GM19043 (cell line): ENCODE measurements at regions not wholly inside any gene's neighbourhood (a gene's known extent, or its start where the extent isn't known, plus 50 kb on each side); places are given as distances from the start of the nearest gene placed in this dataset.

ENCODE experiments used
- ATAC-seq: cut with Tn5 transposase; IDR thresholded peaks from one replicate; pipeline ENCODE4 v1.9.1; 2021; ENCODE audit warnings: low read depth; ENCODE audit not compliant: unreplicated experiment

DNA sequence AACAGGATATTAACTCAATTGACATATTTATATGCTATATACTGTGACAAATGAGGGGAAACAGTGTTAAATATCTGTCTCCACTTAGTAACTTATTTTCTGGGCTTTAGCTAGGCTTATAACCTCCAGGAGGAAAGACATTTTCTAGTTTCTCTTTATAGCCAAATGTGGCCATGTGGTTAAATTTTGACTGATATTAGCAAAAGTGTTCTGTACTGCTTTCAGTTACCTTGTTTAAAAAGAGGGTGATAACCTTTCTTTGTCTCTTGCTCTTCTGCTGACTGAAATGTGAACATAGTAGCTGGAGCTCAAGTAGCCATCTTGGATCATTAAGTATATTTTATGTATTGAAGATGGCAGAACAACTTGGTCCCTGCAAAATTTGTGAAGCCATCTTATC is 253.7 kb downstream of the PDHA2 start:
- no peak for ATAC-seq

DNA sequence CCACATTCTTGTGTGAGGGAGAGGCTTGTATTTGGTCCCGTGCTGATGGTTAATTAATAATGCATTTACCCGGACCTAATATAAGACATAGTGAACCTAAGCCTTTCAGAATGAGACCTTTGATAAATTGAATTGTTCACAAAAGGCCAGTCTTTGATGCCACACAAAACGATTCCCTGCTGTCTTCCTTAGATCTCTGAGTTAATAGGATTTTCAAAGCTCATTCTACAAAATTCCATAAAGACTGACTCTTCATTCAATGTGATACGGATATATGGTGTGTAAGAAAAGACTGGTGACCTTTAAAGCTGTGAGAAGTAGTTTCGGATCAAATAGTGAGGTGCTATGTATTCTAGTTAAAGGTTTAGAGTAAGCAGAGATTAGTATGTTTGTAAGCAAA is 254.3 kb downstream of the PDHA2 start:
- no peak for ATAC-seq

DNA sequence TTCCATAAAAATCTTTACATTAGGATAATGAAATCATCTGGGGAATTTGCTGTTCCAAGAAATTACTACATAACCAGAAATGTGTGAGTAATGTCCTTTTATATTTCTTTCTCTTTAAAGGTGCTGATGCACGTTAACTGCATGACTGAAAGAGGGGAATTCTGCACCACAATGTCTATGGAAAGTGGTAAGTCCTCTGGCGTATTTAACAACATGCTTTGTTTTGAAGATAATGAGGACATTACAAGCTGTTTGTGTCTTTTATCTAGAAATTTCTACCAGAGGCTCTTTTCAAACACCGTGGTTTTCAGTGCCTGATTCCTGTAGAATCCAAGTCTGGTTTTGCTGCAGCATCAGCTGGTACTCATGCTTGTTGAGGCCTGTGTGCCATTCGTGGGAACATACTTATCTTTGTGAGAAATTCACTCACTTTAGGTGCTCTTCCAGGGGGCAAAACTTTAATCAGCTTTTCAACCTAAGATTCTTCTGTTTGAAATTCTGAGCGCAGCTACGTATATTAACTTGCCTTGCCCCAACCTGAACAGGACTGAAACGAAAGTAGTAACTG is 257.2 kb downstream of the PDHA2 start:
- no peak for ATAC-seq

DNA sequence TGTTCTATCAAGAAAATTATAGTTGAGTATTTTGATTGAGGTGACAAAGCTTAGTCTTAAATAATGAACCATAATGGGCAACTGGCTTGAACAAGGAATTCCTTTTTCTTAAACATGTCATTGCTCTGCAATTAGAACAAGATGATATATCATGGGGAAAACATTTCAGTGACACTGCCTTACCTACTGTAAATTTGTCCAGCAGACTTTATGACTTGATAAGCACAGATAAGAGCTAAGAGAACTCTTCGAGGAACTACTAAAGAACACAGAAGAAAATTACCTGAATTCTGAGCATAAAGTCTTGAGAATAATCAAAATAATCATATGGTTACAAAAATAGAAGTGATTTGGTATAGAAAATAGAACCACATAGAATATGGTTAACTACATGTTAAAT is 257.8 kb downstream of the PDHA2 start:
- no peak for ATAC-seq

DNA sequence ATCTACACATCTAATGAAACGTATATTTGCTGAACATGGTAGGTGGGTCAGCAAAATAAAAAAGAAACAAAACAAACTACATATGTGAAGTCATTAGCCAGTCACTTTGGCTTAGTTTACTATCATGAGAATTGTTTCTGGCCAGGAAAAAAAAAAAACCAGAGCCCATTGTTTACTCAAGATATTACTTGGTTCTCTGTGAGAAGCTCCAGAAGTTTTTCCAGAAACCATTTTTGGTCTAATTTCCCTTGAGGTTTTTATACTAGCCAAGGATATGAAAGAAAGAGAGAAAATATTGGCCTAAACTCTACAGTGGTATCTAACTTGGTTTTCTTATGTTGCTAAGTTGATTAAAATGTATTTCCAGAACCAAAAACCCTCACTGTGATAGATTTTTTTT is 259.1 kb downstream of the PDHA2 start:
- ATAC-seq, result no peak

DNA sequence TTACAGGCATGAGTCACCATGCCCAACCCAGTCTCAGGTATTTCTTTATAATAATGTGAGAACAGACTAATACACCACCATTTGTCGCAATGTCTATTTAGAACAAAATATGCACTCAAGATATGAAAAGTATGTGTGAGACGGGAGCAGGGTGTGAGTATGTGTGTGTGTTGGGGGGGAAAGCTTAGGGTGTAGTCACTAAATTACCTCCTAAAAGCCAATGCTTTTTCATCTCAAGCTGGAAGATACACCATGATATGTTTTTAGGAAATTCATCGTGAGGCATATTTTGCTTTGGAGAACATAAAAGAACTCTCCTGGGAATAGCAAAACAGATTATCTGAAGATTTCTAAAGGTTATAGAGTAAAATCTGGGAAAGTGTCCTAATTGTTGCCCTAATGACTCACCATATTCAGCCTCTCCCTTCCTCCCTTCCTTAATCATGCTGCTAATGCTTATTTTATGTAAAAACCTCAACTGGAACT is 262.7 kb downstream of the PDHA2 start:
- ATAC-seq, result no peak

DNA sequence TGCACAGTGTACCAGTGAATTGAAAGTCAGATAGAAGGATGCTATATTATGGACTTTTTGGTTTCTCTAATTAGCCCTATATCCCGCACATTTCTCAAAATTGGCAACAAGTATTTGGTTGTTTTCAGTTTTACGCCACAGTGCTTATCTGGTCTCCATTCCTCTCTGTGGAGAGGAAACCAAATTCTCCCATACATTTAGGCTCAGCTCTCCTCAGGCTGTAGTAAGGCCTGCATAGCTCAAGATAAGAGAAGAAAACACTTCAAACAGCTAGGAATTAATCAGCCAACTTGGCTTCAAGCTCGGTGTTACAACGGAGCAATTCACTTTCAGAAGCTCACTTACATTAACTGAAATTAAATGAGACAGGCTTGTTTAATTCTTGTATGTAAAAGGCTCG is 263.2 kb downstream of the PDHA2 start:
- ATAC-seq, result no peak

DNA sequence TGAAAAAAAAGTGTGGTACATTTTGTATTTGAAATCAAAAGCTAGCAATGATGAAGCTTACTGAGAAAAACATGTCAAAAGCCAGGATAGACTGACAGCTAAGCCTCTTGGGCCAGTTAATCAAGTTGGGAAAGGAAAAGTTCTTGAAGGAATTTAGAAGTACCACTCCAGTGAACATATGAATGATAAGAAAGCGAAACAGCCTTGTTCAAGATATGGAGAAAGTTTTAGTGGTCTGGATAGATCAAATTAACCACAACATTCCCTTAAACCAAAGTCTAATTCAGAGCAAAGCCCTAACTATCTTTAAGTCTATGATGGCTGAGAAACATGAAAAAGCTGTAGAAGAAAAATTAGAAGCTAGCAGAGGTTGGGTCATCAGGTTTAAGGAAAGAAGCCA is 268.3 kb downstream of the PDHA2 start:
- no peak for ATAC-seq

DNA sequence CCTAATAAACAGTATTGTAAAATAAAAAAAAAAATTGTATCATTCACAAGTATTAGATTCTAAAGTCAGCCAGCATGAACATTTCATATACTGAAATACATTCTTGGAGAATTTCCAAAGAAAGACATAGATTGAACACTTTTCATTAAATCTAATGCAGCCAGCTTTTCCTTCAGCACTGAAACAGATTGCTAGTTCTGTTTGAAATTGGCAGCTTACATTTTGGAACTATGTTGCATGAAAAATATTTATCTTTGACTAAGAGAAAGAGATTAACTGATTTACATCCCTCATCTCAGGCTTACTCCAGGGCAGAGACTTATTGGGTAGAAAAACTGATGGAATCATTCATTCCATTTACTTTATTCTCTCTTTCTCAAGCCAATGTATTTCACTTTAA is 272.7 kb downstream of the PDHA2 start:
- no peak for ATAC-seq

DNA sequence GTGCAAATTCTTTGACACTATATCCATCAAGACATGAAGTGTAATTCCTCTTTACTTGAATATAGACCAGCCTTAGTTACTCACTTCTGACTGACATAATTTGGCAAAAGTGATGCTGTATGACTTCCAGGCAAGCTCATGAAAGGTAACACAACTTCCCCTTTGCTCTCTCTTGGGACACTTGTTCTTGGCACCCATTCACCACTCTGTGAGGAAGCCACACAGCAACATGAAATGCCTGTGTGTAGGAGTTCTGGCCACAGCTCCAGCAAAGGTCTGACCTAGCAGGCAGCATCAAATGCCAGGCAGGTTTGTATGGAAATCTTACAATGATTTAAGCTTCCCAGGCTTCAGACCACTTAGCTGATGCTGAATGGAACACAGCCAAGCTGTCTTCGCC is 280.3 kb downstream of the PDHA2 start:
- ATAC-seq, result no peak

DNA sequence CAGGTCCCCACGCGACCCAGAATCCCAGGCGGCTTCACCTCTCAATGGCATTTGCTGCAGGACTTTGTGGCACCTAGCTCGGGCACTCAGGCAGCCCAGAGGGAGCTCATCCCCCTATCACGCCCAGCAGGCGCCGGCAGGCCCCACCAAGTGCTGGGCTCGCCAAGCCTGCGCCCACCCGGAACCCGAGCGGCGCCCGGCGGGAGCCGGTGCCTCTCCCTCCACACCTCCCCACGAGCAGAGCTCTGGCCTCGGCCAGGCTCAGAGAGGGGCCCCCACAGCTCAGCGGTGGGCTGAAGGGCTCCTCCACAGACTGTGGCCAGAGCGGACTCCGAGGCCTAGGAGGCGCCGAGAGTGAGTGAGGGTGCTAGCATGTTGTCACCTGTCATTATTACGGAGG is 286.3 kb downstream of the PDHA2 start:
- ATAC-seq, result no peak

DNA sequence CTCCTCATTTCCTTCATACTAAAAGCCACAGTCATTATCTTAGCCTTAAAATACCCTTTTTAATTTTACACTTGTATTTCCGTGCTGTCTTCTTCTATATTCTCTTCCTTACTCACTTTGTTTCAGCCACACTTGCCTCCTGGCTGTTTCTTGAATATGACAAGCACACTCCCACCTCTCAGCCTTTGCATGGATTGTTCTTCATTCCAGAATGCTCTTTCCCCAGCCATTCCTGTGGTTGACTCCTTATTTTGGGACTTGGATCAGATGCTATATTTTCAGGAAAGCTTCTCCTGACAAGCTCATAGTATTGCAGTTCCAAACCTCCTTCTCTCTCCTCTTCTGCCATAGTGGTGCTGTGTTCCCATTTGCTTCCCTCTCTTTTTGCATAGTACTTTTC is 291.3 kb downstream of the PDHA2 start:
- no peak for ATAC-seq

DNA sequence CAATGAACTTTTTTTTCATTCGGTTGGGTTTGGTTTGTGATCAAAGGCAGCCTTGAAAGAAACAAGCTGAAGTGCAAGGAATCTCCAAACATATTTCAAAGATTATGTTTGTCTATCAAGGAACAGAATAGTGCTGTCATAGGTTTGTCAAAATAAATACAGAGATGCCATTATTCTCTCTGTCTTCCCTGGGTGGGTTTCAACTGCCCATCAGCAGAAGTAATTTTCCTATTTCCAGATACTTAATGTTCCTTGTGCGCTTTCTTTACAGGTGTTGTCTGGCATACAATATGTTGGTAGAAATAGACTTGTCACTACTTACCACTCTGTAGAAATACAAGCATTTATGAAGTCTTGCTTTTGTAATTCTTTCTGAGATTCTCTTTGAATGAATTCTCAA is 294.9 kb downstream of the PDHA2 start:
- no peak for ATAC-seq

DNA sequence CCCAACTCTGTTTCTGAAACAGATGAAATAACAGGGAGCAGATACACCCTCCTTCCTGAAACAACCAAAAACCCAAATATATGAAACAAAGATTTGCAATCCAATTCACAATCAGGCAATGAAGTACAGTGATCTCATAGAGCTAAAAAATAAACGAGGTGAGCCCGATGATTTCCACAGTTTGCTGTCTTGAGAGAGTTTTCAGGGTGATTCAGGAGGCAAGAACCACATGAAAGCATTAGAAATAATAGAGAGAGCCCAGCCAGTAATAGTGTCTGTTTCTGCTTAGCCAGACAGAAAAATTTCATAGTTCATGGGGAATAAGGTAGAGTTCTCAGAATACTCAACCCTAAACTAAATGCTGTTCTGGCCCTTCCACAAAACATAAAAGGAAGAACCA is 296.2 kb downstream of the PDHA2 start:
- ATAC-seq, result no peak

DNA sequence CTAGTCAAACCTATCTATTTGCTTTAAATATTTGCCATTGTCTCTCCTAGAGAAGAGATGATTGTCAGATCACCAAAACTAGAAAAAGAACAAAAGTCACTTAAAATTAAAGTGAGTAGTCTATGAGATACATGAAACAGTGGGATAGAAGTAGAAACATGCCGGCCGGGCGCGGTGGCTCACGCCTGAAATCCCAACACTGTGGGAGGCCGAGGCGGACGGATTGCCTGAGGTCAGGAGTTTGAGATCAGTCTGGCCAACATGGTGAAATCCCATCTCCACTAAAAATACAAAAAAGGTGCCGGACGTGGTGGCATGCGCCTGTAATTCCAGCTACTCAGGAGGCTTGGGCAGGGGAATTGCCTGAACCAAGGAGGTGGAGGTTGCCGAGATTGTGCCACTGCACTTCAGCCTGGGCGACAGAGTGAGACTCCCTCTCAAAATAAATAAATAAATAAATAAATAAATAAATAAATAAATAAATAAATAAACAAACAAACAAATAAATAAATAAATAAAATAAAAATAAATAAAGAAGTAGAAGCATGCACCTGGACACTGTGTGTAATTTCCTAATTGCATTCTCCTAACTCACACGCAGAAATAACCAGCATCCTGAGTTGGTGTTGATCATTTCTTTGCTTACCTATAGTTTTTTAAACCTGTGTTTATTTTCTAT is 299.5 kb downstream of the PDHA2 start:
- ATAC-seq, result no peak

DNA sequence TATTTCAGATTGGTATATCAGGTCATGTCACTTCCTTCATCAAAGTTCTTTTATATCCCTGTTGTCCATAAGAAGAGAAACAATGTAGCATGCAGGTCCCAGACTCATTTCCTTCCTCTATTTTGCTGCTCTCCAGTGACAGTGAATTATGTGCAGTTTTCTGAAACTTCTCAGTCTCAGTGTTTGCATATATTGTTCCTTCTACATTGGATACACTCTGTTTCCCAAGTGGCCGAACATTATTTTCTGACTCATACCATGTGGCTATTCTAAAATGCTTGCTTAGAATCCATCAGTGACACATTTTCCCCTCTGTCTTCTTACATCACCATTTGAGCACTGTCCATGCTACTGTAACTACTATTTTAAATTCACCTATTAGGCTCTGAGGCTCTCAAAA is 305.7 kb downstream of the PDHA2 start:
- ATAC-seq, result no peak

DNA sequence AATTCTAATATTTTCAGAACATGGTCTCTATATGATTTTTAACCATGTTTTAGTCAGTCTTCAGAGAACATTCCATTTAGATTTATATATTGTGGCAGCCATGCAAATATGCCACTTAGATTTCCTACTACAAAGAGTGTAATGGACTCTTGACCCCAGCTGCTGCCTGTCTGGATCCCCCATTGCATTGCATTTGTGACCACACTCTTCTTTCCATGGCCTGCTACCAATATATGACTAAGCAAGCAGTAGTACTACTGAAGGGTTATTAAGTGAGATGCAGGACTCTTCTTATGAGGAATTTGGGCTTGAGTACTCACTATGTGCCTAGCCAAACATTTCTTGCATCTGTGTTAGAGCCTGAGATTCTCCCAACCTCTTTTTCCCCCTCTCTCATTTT is 306.8 kb downstream of the PDHA2 start:
- ATAC-seq, result no peak

DNA sequence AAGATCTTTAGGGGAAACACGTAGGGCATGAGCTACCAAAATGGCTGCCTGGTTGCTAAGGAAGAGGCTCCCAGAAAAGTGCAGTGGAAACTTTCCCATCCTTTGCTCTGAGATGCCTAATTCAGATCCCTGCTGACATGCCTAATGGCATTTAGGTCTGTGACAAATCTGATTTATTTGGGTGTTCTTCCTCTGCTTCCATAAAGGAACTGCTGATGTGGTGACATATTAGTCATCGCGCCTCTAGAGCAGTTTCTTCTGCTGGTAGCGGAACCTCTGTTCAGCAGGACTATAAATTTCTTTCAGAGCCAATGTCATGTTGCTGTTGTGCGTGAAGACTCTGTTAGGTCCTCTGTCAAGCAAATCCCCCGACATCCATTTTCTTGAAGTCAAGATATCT is 310.0 kb downstream of the PDHA2 start:
- no peak for ATAC-seq

DNA sequence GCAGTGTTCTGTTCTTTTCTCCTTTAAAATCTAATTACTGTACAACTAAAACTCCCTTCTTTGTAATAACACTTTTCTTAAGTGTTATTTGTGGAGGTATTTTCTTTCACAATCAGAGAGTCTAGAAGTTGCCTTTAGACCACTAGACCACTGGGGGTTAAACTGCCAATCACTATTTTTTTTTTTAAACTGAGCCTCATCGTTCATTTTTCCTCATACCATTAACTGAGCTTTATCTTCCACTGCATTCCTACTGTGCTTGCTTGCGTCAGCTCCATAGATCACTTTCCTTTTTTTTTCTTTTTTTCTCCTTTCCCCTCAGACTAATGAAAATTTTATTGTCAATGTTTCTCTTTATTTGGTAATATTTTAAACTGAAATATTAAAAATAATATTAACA is 310.6 kb downstream of the PDHA2 start:
- ATAC-seq, result no peak

DNA sequence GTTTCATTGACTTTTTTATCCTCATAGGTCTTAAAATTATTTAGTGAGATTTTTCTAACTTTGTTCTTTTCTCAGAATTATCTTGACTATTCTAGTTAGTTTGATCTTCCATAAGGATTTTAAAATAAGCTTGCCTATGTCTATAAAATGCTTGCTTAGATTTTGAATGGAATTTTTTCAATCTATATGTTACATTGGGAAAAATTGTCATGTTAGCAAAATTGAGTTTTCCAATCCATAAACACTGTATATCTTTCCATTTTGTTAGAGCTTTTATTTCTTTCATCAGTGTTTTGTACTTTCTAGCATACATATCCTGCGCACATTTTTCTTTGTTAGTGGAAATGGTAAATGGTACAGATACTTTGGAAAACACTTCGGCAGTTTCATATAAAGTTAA is 312.9 kb downstream of the PDHA2 start:
- ATAC-seq, result no peak

DNA sequence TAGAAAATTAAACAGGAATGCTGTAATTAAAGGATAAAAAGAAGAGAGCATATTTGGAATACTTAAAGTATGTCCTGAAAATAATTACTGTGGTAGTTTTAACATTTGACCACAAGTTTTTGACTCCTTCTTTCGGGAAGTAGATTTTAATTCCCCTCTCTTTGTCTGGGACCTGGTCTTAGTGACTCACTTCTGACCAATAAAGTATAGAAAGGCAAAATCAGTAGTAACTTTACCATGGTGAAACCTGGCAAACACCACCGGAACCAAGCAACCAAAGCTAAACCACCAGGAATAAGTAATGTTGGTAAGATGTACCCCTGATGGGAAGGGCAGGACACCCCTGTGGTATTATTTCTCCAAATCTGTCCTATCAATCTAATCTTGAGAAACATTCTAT is 314.8 kb downstream of the PDHA2 start:
- no peak for ATAC-seq

DNA sequence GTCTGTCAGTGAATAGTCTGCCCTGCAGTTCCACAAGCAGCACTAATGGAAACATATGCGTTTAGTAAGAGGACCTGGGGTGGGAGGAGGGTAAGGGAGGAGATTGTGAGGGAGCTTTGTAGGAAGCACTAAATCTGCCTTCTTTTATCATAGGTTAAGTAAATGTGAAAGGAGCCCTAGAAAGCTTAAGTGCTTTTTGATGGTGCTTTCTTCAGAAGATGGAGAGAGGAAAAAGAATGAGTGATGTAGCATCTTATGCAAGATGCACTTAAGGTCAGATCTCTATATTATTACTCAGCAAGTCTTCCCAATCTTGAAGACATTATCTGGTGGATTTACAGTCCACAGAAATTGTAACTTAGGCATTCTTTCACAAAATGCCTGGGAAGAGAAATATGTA is 322.7 kb downstream of the PDHA2 start:
- ATAC-seq, result no peak
